Choroid plexus epithelial cell (primary cell): ENCODE measurements at regions not wholly inside any gene's neighbourhood (a gene's known extent, or its start where the extent isn't known, plus 50 kb on each side); places are given as distances from the start of the nearest gene placed in this dataset.
"Not testable (repeated sequence)": the region's sequence is repeated elsewhere in the genome, so short reads cannot be mapped to it uniquely, and the experiment has no call there.

ENCODE experiments used
- DNase-seq: peaks from one replicate; pipeline ENCODE4 v3.0.0-alpha.2; 2010; ENCODE audit warnings: low read depth
- H3K4me3 ChIP-seq: 2 replicates; pipeline ENCODE4 v1.5.1; 2011; ENCODE audit warnings: low read depth, mild to moderate bottlenecking, control low read depth, low read length, moderate library complexity
- CTCF ChIP-seq: conservative IDR thresholded peaks from 2 replicates; pipeline ENCODE4 v1.5.1; 2011; ENCODE audit warnings: low read depth, mild to moderate bottlenecking, control low read depth, inconsistent platforms, low read length, moderate library complexity

- TF ChIP-seq CTCF = no peak
- H3K4me3 ChIP-seq = no peak overlapping the region
- peak; percentile 46 for DNase-seq
Measured at GRCh38 chr12:87025976-87026375, 769.8 kb upstream of the MGAT4C start.

GRCh38 chr12:87021400-87021799 is 765.2 kb upstream of the MGAT4C start:
- TF ChIP-seq CTCF = no peak
- H3K4me3 ChIP-seq = no peak overlapping the region
- no peak for DNase-seq

GRCh38 chr12:87020071-87020470 is 763.9 kb upstream of the MGAT4C start:
- no peak for TF ChIP-seq CTCF
- DNase-seq = no peak
- no peak overlapping the region for H3K4me3 ChIP-seq

GRCh38 chr12:87015352-87015751 is 759.2 kb upstream of the MGAT4C start:
- no peak for TF ChIP-seq CTCF
- DNase-seq = no peak

GRCh38 chr12:87008785-87009384 is 752.7 kb upstream of the MGAT4C start:
- no peak overlapping the region for H3K4me3 ChIP-seq
- DNase-seq = no peak
- no peak for TF ChIP-seq CTCF

More at GRCh38 chr12:87015352-87015751, 759.2 kb upstream of the MGAT4C start:
- no peak overlapping the region for H3K4me3 ChIP-seq

- no peak overlapping the region for H3K4me3 ChIP-seq
- no peak for TF ChIP-seq CTCF
- DNase-seq = no peak
Measured at GRCh38 chr12:87001102-87001501, 744.9 kb upstream of the MGAT4C start.

- no peak for DNase-seq
- no peak for TF ChIP-seq CTCF
- H3K4me3 ChIP-seq = no peak overlapping the region
Measured at GRCh38 chr12:86985298-86985697, 729.1 kb upstream of the MGAT4C start.

GRCh38 chr12:86970595-86970994 is 714.4 kb upstream of the MGAT4C start:
- not testable (repeated sequence) for DNase-seq, H3K4me3 ChIP-seq
